A549 (cell line): ENCODE measurements at regions not wholly inside any gene's neighbourhood (a gene's known extent, or its start where the extent isn't known, plus 50 kb on each side); places are given as distances from the start of the nearest gene placed in this dataset.

Source experiments
- ATAC-seq, 2 experiments: fragments of 200-7000 bp in 1 of 2; fragments of >200 bp in 1 of 2; cut with Nextera tagmentation in 1 of 2; cut with Tn5 transposase in 1 of 2; 3 replicates each; pipeline versions ENCODE4 v1.8.0 to v1.9.1; 2018 to 2020; ENCODE audit warnings: mild to moderate bottlenecking in 1 of 2, moderate library complexity in 1 of 2
- CTCF ChIA-PET: fragments of 300-600 bp; sonication (Branson Sonifier 250); formaldehyde crosslinking; extraction: SDS; loops from one replicate; lab custom pipeline; 2021; ENCODE audit warnings: antibody characterized with exemption, inconsistent platforms; lab: Yijun Ruan, JAX
- POLR2A ChIA-PET: fragments of 350-600 bp; formaldehyde crosslinking; extraction: SDS; loops from one replicate; lab custom pipeline; 2021; ENCODE audit warnings: antibody characterized with exemption, inconsistent platforms; lab: Yijun Ruan, JAX
- DNase-seq, 2 experiments: peaks; one replicate each; pipeline versions ENCODE4 v3.0.0 to v3.0.0-alpha.2; 2011 to 2016; ENCODE audit warnings: low read depth in 1 of 2, low spot score in 1 of 2
- FAIRE-seq: peaks from 2 replicates; lab custom pipeline; 2011; peaks lifted over from hg19 to GRCh38; lab: Jason Lieb, UNC
- H3K27ac ChIP-seq, 2 experiments: fragments of >200 bp; sonication (Bioruptor Twin); formaldehyde crosslinking; 3 replicates each; pipeline ENCODE4 v1.5.1; 2016 to 2017
- H3K4me1 ChIP-seq: fragments of >200 bp; sonication (Bioruptor Twin); formaldehyde crosslinking; 3 replicates; pipeline ENCODE4 v1.6.1; 2016
- H3K4me2 ChIP-seq: fragments of >200 bp; sonication (Bioruptor Twin); formaldehyde crosslinking; 3 replicates; pipeline ENCODE4 v1.6.1; 2016
- H3K4me3 ChIP-seq: fragments of >200 bp; sonication (Bioruptor Twin); formaldehyde crosslinking; 3 replicates; pipeline ENCODE4 v1.5.1; 2016
- H3K9me3 ChIP-seq: fragments of >200 bp; sonication (Bioruptor Twin); formaldehyde crosslinking; 3 replicates; pipeline ENCODE4 v1.6.1; 2016
- BHLHE40 ChIP-seq: IDR thresholded peaks from 2 replicates; pipeline ENCODE4 v1.6.1; 2012; ENCODE audit warnings: low read depth, low read length, inconsistent platforms
- CBX2 ChIP-seq: fragments of 200-600 bp; sonication (generic); IDR thresholded peaks from 2 replicates; pipeline ENCODE4 v1.6.1; 2016; ENCODE audit warnings: low read depth, mild to moderate bottlenecking, borderline replicate concordance
- CHD4 ChIP-seq: fragments of 200-600 bp; sonication (generic); IDR thresholded peaks from 2 replicates; pipeline ENCODE4 v1.6.1; 2016; ENCODE audit warnings: antibody characterized with exemption, mild to moderate bottlenecking, borderline replicate concordance
- CTCF ChIP-seq: fragments of >200 bp; sonication (Bioruptor Twin); formaldehyde crosslinking; IDR thresholded peaks from 3 replicates; pipeline ENCODE4 v1.5.1; 2016
- EHMT2 ChIP-seq: fragments of 200-600 bp; sonication (generic); IDR thresholded peaks from 2 replicates; pipeline ENCODE4 v1.6.1; 2016; ENCODE audit warnings: antibody characterized with exemption, low read depth, mild to moderate bottlenecking, moderate library complexity
- EP300 ChIP-seq, 2 experiments: fragments of >200 bp; sonication (Bioruptor Twin); formaldehyde crosslinking; IDR thresholded peaks; 2 replicates in 1 of 2; 3 replicates in 1 of 2; pipeline ENCODE4 v1.6.1; 2016 to 2017
- FOSB ChIP-seq: fragments of 250-450 bp; sonication (Bioruptor Pico); IDR thresholded peaks from 2 replicates; pipeline ENCODE4 v1.5.0; 2020; ENCODE audit warnings: mild to moderate bottlenecking, moderate library complexity
- FOSL2 ChIP-seq, 2 experiments: fragments of 450-650 bp in 1 of 2; fragments of >200 bp in 1 of 2; sonication (Bioruptor Twin) in 1 of 2; formaldehyde crosslinking; IDR thresholded peaks; 2 replicates each; pipeline versions ENCODE4 v1.5.0 to v1.6.1; 2016 to 2020; ENCODE audit warnings: mild to moderate bottlenecking in 1 of 2, moderate library complexity in 1 of 2
- FOXS1 ChIP-seq: fragments of 250-450 bp; sonication (Bioruptor Pico); IDR thresholded peaks from 2 replicates; pipeline ENCODE4 v1.5.0; 2020; ENCODE audit warnings: mild to moderate bottlenecking, moderate library complexity
- HDAC2 ChIP-seq: fragments of 200-600 bp; sonication (generic); IDR thresholded peaks from 2 replicates; pipeline ENCODE4 v1.6.1; 2016
- HMGXB4 ChIP-seq: fragments of 250-450 bp; sonication (Bioruptor Pico); IDR thresholded peaks from 2 replicates; pipeline ENCODE4 v1.5.0; 2021; ENCODE audit warnings: mild to moderate bottlenecking, moderate library complexity, borderline replicate concordance
- HOXA7 ChIP-seq: fragments of 250-450 bp; sonication (Bioruptor Pico); IDR thresholded peaks from 2 replicates; pipeline ENCODE4 v1.5.0; 2020; ENCODE audit warnings: mild to moderate bottlenecking, moderate library complexity
- HOXB13 ChIP-seq: fragments of 250-450 bp; sonication (Bioruptor Pico); IDR thresholded peaks from 2 replicates; pipeline ENCODE4 v1.5.0; 2020; ENCODE audit warnings: low read depth, mild to moderate bottlenecking, moderate library complexity
- JUN ChIP-seq, 2 experiments: fragments of >200 bp; sonication (Bioruptor Twin); formaldehyde crosslinking; IDR thresholded peaks; 2 replicates in 1 of 2; 3 replicates in 1 of 2; pipeline ENCODE4 v1.6.1; 2016 to 2017
- JUNB ChIP-seq: fragments of >200 bp; sonication (Bioruptor Twin); formaldehyde crosslinking; IDR thresholded peaks from 2 replicates; pipeline ENCODE4 v1.6.1; 2016
- KDM1A ChIP-seq: fragments of 200-600 bp; sonication (generic); IDR thresholded peaks from 2 replicates; pipeline ENCODE4 v1.6.1; 2016; ENCODE audit warnings: low read depth, mild to moderate bottlenecking
- MAFK ChIP-seq: fragments of 450-650 bp; IDR thresholded peaks from 2 replicates; pipeline ENCODE4 v1.6.1; 2014; ENCODE audit not compliant: partially characterized antibody
- NFE2L2 ChIP-seq: fragments of 150-350 bp; conservative IDR thresholded peaks from 2 replicates; pipeline ENCODE4 v1.6.1; 2014; ENCODE audit warnings: low read length
- NR3C1 ChIP-seq: fragments of >200 bp; sonication (Bioruptor Twin); formaldehyde crosslinking; IDR thresholded peaks from 3 replicates; pipeline ENCODE4 v1.6.1; 2017
- PBX3 ChIP-seq: IDR thresholded peaks from 2 replicates; pipeline ENCODE4 v1.6.1; 2012
- POLR2A ChIP-seq: IDR thresholded peaks from 2 replicates; pipeline ENCODE4 v1.6.1; 2012; ENCODE audit warnings: mild to moderate bottlenecking, low read length
- RCOR1 ChIP-seq: fragments of 150-350 bp; IDR thresholded peaks from 2 replicates; pipeline ENCODE4 v1.6.1; 2014; ENCODE audit warnings: antibody characterized with exemption, low read length, low read depth
- RFX5 ChIP-seq: fragments of 450-650 bp; IDR thresholded peaks from 2 replicates; pipeline ENCODE4 v1.7.1; 2014; ENCODE audit warnings: antibody characterized with exemption, mild to moderate bottlenecking, moderate library complexity
- RNF2 ChIP-seq: fragments of 200-600 bp; sonication (generic); IDR thresholded peaks from 2 replicates; pipeline ENCODE4 v1.6.1; 2016; ENCODE audit warnings: low read depth, mild to moderate bottlenecking, antibody characterized with exemption, moderate library complexity, borderline replicate concordance
- ZC3H11A ChIP-seq: fragments of 450-650 bp; IDR thresholded peaks from 2 replicates; pipeline ENCODE4 v1.6.1; 2014; ENCODE audit warnings: antibody characterized with exemption, mild to moderate bottlenecking
- WGBS: methylation state at CpG from one replicate; pipeline ENCODE4 v1.1.6; 2017; ENCODE audit errors: missing lambda C conversion rate; 5-methylcytosine and 5-hydroxymethylcytosine counted together
- TF ChIP-seq, protein P1 (sequence below): fragments of 250-450 bp; sonication (Bioruptor Pico); IDR thresholded peaks from 2 replicates; pipeline ENCODE4 v1.5.0; 2020; ENCODE audit warnings: low read depth, mild to moderate bottlenecking, moderate library complexity
- TF ChIP-seq, protein P2 (sequence below): fragments of >200 bp; sonication (Bioruptor Twin); formaldehyde crosslinking; IDR thresholded peaks from 2 replicates; pipeline ENCODE4 v1.6.1; 2016

- ATAC-seq (no peak), DNase-seq (no peak), FAIRE-seq (no peak)
- H3K4me2 ChIP-seq, result no peak overlapping the region
- H3K4me1 ChIP-seq, result no peaks in the 10 kb centered on the region
- no peaks in the 10 kb centered on the region for H3K9me3 ChIP-seq
- TF ChIP-seq, protein P1, sequence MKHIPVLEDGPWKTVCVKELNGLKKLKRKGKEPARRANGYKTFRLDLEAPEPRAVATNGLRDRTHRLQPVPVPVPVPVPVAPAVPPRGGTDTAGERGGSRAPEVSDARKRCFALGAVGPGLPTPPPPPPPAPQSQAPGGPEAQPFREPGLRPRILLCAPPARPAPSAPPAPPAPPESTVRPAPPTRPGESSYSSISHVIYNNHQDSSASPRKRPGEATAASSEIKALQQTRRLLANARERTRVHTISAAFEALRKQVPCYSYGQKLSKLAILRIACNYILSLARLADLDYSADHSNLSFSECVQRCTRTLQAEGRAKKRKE (CRISPR knock-in tag), result no peak
- TF ChIP-seq EHMT2 (no peak), KDM1A (no peak), FOXS1 (no peak), POLR2A (no peak), RCOR1 (no peak), HMGXB4 (CRISPR knock-in tag) (no peak), CTCF (no peak), BHLHE40 (no peak), CBX2 (no peak), HOXB13 (no peak), FOSB (CRISPR knock-in tag) (no peak), EP300 (IDR thresholded peaks at IDR 0.05) (no peak), CHD4 (no peak), JUN (IDR thresholded peaks at IDR 0.05) (no peak), FOSL2 (IDR thresholded peaks at IDR 0.05) (no peak), FOSL2 (CRISPR knock-in tag; IDR thresholded peaks at IDR 0.05) (no peak), NFE2L2 (no peak), ZC3H11A (no peak), HOXA7 (no peak)
- no peak overlapping the region for H3K4me3 ChIP-seq
- no peak overlapping the region for H3K27ac ChIP-seq
- ChIA-PET POLR2A (no interaction called here), CTCF (interaction anchor here (0.8 kb wide), 1 partner anchor 16 kb away, joined by 3 read pairs; no protein-coding TSS in a partner anchor)
Measured at GRCh38 chr21:27511233-27511632, 544.3 kb upstream of the ADAMTS5 start.

- ATAC-seq, result no peak
- Histone ChIP-seq H3K27ac (no peak overlapping the region), H3K4me3 (no peak overlapping the region), H3K9me3 (no peaks in the 10 kb centered on the region), H3K4me2 (no peak overlapping the region), H3K4me1 (no peaks in the 10 kb centered on the region)
- TF ChIP-seq NFE2L2, result no peak
- CTCF ChIA-PET, result interaction anchor here (0.7 kb wide), 1 partner anchor 680 kb away, joined by 3 read pairs; no protein-coding TSS in a partner anchor
- DNase-seq, result no peak
- FAIRE-seq, result no peak
- 13% methylated on average over 4 of the region's 4 CpGs for WGBS
- POLR2A ChIA-PET, result no interaction called here
Measured at GRCh38 chr21:27507695-27508094, 540.8 kb upstream of the ADAMTS5 start.

GRCh38 chr21:27505516-27505915, 538.6 kb upstream of the ADAMTS5 start:
- DNase-seq (no peak), ATAC-seq (no peak), FAIRE-seq (no peak)
- TF ChIP-seq JUNB (no peak), HDAC2 (no peak), NR3C1 (no peak), POLR2A (no peak), RFX5 (no peak), PBX3 (no peak), RNF2 (no peak), EHMT2 (no peak), MAFK (no peak)
- TF ChIP-seq, protein P2, sequence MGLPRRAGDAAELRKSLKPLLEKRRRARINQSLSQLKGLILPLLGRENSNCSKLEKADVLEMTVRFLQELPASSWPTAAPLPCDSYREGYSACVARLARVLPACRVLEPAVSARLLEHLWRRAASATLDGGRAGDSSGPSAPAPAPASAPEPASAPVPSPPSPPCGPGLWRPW, result no peak
- TF ChIP-seq, all 56 proteins: peak for 0
- ChIA-PET CTCF (no interaction called here), POLR2A (no interaction called here)
- H3K27ac ChIP-seq, result no peak overlapping the region
- no peaks in the 10 kb centered on the region for H3K9me3 ChIP-seq
- H3K4me2 ChIP-seq, result no peak overlapping the region
- H3K4me1 ChIP-seq, result no peaks in the 10 kb centered on the region
- H3K4me3 ChIP-seq, result no peak overlapping the region
- 5% methylated on average over 1 of the region's 1 CpG for WGBS
